Germinal center (tissue), 1 donor: ENCODE measurements at regions not wholly inside any gene's neighbourhood (a gene's known extent, or its start where the extent isn't known, plus 50 kb on each side); places are given as distances from the start of the nearest gene placed in this dataset.
"Not testable (repeated sequence)": the region's sequence is repeated elsewhere in the genome, so short reads cannot be mapped to it uniquely, and the experiment has no call there.

Experiments used
- DNase-seq: peaks from one replicate; pipeline ENCODE4 v3.0.0; 2012; ENCODE audit warnings: mixed read lengths, low spot score

DNA sequence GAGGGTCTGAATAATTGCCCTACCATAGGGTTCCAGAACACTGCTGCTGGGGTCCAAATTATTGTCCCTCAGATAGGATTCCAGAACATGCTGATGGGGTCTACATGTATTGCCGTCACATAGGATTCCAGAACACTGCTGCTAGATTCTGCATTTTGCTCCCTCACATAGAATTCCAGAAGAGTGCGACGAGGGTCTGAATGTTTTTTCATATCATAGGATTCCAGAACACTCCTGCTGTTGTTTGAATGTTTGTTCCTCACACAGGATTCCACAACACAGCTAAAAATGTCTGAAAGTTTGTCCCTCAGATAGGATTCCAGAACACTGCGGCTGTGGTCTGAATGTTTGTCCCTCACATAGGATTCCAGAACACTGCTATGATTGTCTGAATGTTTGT lies 198.1 kb downstream of the FOXD4L6 start:
- not testable (repeated sequence) for DNase-seq

DNA sequence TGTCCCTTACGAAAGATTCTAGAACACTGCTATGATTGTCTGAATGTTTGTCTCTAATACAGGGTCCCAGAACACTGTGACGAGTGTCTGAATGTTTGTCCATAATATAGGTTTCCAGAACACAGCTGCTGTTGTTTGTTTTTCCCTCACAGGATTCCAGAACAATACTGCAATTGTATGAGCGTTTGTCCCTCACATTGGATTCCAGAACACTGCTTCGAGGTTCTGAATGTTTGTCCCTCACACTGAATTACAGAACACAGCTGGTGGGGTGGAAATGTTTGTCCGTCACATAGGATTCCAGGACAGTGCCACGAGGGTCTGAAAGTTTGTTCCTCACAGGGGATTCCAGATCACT lies 199.0 kb downstream of the FOXD4L6 start:
- DNase-seq, result not testable (repeated sequence)

DNA sequence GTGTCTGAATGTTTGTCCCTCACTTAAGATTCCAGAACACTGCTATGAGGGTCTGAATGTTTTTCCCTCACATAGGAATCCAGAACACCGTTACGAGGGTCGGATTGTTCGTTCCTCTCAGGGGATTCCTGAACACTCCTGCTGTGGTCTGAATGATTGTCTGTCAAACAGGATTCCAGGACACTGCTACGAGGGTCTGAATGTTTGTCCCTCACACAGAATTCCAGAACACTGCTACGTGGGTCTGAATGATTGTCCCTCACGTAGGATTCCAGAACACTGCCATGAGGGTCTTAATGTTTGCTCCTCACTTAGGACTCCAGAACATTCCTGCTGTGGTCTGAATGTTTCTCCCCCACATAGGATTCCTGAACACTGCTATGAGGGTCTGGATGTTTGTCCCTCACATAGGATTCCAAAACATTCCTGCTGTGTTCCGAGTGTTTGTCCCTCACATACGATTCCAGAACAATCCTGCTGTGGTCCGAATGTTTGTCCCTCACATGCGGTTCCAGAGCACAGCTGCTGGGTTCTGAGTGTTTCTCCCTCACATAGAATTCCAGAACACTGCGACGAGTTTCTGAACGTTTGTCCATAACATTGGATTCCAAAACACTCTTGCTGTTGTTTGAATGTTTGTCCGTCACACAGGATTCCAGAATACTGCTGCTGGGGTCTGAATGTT lies 199.5 kb downstream of the FOXD4L6 start:
- DNase-seq, result no peak

DNA sequence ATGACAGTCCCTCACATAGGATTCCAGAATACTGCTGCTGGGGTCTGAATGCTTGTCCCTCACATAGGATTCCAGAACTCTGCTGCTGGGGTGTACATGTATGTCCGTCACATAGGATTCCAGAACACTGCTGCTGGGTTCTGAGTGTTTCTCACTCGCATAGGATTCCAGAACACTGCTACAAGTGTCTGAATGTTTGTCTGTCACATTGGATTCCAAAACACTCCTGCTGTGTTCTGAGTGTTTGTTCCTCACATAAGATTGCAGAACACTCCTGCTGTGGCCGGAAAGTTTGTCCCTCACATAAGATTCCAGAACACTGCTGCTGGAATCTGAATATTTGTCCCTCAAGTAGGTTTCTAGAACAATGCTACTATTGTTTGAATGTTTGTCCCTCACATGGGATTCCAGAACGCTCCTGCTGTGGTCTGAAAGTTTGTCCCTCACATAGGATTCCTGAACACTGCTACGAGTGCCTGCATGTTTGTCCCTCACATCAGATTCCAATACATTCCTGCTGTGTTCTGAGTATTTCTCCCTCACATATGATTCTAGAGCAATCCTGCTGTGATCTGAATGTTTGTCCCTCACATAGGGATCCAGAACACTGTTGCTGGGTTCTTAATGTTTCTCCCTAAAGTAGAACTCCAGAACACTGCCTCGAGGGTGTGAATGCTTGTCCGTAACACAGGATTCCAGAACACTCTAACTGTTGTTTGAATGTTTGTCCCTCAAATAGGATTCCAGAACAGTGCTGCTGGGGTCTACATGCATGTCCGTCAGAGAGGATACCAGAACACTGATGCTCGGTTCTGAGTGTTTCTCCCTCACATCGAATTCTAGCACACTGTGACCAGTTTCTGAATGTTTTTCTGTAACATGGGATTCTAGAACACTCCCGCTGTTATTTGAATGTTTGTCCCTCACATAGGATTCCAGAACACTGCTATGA lies 200.4 kb downstream of the FOXD4L6 start:
- no peak for DNase-seq

DNA sequence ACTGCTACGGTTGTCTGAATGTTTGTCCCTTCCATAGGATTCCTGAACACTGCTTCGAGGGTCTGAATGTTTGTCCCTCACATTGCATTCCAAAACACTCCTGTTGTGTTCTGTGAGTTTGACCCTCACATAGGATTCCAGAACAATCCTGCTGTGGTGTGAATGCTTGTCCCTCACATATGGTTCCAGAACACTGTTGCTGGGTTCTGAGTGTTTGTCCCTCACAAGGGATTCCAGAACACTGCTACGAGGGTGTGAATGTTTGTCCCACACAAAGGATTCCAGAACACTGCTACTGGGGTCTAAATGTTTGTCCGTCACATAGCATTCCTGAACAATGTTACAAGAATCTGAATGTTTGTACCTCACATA lies 201.2 kb downstream of the FOXD4L6 start:
- no peak for DNase-seq

DNA sequence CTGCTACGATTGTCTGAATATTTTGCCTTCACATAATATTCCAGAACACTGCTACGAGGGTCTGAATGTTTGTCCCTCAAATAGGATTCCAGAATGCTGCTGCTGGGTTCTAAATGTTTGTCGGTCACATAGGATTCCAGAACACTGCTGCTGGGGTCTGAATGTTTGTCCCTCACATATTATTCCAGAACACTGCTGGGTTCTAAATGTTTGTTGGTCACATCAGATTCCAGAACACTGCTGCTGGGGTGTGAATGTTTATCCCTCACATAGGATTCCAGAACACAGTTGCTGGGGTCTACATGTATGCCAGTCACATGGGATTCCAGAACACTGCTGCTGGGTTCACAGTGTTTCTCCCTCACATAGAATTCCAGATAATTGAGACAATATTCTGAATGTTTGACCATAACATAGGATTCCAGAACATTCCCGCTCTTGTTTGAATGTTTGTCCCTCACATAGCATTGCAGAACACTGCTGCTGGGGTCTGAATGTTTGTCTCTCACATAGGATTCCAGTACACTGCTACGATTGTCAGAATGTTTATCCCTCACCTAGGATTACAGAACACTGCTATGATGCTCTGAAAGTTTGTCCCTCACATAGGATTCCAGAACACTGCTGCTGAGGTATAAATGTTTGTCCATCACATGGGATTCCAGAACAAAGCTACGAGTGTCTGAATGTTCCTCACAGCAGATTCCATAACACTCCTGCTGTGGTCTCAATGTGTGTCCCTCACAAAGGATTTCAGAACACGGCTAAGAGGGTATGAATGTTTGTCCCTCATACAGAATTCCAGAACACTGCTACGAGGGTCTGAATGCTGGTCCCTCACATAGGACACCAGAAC lies 201.8 kb downstream of the FOXD4L6 start:
- no peak for DNase-seq

DNA sequence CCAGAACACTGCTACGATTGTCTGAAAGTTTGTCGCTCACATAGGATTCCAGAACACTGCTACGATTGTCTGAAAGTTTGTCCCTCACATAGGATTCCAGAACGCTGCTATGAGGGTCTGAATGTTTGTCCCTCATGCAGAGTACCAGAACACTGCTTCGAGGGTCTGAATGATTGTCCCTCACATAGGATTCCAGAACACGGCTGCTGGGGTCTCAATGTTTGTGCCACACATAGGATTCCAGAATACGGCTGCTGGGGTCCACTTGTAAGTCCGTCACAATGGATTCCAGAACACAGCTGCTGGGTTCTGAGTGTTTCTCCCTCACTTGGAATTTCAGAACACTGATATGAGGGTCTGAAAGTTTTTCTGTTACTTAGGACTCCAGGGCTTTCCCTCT lies 203.3 kb downstream of the FOXD4L6 start:
- DNase-seq, result no peak

DNA sequence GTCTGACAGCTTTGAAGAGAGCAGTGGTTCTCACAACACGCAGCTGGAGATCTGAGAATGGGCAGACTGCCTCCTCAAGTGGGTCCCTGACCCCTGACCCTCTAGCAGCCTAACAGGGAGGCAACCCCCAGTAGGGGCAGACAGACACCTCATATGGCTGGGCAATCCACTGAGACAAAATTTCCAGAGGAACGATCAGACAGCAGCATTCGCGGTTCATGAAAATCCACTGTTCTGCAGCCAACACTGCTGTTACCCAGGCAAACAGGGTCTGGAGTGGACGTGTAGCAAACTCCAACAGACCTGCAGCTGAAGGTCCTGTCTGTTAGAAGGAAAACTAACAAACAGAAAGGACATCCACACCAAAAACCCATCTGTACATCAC lies 212.1 kb downstream of the FOXD4L6 start:
- not testable (repeated sequence) for DNase-seq

DNA sequence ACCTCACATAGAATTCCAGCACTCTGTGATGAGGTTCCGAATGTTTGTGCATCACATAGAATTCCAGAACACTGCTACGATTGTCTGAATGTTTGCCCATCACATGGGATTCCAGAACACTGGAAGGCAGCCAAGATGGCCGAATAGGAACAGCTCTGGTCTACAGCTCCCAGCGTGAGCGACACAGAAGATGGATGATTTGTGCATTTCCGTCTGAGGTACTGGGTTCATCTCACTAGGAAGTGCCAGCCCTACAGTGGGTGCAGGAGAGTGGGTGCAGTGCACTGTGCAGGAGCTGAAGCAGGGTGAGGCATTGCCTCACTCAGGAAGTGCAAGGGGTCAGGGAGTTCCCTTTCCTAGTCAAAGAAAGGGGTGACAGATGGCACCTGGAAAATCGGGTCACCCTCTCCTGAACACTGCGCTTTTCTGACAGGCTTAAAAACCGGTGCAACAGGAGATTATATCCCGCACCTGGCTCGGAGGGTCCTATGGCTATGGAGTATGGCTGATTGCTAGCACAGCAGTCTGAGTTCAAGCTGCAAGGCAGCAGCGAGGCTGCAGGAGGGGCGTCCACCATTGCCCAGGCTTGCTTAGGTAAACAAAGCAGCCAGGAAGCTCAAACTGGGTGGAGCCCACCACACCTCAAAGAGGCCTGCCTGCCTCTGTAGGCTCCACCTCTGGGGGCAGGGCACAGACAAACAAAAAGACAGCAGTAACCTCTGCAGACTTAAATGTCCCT lies 212.7 kb downstream of the FOXD4L6 start:
- not testable (repeated sequence) for DNase-seq

DNA sequence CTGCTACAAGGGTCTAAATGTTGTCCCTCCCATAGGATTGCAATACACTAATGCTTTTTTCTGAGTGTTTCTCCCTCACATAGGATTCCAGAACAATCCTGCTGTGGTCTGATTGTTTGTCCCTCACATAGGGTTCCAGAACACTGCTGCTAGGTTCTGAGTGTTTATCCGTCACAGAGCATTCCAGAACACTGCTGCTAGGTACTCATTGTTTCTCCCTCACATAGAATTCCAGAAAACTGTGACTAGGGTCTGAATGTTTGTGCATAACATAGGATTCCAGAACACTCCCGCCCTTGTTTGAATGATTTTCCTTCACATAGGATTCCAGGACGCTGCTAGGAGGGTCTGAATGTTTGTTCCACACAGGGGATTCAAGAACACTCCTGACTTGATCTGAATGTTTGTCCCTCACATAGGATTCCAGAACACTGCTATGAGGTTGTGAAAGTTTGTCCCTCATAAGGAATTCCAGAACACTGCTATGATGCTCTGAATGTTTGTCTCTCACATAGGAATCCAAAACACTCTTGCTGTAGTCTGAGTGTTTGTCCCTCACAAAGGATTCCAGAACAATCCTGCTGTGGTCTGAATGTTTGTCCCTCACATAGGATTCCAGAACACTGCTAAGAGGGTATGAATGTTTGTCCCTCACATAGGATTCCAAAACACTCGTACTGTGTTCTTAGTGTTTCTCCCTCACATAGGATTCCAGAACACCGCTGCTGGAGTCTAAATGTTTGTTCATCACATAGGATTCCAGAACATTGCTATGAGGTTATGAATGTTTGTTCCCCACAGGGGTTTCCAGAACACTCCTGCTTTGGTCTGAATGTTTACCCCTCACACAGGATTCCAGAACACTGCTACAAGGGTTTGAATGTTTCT lies 213.5 kb downstream of the FOXD4L6 start:
- DNase-seq, result no peak

DNA sequence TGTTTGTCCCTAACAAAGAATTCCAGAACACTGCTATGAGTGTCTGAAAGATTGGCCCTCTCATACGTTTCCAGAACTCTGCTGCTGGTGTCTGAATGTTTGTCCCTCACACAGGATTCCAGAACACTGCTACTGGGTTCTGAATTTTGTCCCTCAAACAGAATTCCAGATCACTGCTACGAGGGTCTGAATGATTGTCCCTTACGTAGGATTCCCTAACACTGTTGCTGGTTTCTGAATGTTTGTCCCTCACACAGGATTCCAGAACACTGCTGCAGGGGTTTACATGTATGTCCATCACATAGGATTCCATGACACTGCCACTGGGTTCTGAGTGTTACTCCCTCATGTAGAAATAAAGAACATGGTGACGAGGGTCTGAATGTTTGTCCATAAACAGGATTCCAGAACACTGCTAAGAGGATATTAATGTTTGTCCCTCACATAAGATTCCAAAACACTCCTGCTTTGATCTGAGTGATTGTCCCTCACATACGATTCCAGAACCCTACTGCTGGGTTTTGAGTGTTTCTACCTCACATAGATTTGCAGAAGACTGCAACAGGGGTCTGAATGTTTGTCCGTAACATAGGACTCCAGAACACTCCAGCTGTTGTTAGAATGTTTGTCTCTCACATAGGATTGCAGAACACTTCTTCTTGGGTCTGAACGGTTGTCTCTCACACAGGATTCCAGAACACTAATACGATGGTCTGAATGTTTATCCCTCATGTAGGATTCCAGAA lies 214.4 kb downstream of the FOXD4L6 start:
- DNase-seq, result no peak

DNA sequence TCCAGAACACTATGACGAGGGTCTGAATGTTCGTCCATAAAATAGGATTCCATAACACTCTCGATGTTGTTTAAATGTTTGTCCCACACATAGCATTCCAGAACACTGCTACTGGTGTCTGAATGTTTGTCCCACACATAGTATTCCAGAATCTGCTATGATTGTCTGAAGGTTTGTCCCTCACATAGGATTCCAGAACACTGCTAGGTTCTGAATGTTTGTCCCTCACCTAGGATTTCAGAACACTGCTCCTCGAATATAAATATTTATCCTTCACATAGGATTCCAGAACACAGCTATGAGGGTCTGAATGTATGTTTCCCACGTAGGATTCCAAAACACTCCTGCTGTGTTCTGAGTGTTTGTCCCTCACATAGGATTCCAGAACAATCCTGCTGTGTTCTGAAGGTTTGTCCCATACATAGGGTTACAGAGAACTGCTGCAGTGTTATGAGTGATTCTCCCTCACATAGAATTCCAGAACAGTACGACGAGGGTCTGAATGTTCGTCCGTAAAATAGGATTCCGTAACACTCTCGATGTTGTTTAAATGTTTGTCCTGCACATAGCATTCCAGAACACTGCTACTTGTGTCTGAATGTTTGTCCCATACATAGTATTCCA lies 215.3 kb downstream of the FOXD4L6 start:
- DNase-seq, result no peak

DNA sequence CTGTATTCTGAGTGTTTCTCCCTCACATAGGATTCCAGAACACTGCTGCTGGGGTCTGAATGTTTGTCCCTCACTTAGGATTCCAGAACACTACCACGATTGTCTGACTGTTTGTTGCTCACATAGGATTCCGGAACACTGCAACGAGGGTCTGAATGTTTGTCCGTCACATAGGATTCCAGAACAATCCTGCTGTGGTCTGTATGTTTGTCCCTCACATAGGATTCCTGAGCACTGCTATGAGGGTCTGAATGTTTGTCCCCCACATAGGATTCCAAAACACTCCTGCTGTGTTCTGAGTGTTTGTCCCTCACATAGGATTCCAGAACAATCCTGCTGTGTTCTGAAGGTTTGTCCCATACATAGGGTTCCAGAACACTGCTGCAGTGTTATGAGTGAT lies 215.8 kb downstream of the FOXD4L6 start:
- DNase-seq, result not testable (repeated sequence)

DNA sequence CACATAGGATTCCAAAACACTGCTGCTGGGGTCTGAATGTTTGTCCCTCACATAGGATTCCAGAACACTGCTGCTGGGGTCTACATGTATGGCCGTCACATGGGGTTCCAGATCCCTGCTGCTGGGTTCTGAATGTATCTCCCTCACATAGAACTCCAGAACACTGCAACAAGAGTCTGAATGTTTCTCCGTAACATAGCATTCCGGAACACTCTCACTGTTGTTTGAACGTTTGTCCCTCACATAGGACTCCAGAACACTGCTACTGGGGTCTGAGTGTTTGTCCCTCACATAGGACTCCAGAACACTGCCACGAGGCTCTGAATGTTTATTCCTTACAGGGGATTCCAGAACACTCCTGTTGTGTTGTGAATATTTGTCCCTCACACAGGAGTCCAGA lies 216.8 kb downstream of the FOXD4L6 start:
- no peak for DNase-seq

DNA sequence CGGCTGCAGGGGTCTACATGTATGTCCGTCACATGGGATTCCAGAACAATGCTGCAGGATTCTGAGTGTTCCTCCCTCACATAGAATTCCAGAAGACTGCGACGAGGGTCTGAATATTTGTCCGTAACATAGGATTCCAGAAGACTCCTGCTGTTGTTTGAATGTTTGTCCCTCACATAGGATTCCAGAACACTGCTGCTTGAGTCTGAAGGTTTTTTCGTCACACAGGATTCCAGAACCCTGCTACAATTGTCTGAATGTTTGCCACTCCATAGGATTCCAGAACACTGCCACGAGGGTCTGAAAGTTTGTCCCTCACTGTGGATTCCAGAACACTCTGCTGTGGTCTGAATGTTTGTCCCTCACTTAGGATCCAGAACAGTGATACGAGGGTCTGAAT lies 217.5 kb downstream of the FOXD4L6 start:
- not testable (repeated sequence) for DNase-seq

DNA sequence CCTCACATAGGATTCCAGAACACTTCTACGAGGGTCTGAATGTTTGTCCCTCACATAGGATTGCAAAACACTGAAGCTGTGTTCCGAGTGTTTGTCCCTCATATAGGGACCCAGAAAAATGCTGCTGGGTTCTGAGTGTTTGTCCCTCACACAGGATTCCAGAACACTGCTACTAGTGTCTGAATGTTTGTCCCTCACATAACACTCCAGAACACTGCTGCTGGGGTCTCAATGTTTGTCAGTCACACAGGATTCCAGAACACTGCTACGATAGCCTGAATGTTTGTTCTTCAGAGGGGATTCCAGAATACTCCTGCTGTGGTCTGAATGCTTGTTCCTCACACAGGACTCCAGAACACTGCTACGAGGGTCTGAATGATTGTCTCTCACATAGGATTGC lies 218.7 kb downstream of the FOXD4L6 start:
- DNase-seq, result no peak

DNA sequence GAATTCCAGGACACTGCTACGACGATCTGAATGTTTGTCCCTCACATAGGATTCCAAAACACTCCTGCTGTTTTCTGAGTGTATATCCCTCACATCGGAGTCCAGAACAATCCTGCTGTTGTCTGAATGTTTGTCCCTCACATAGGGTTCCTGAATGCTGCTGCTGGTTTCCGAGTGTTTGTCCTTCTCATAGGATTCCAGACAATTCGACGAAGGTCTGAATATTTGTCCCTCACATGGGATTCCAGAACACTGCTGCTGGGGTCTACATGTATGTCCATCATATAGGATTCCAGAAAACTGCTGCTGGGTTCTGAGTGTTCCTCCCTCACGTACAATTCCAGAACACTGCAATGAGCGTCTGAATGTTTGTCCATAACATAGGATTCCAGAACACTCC lies 219.4 kb downstream of the FOXD4L6 start:
- DNase-seq, result not testable (repeated sequence)

DNA sequence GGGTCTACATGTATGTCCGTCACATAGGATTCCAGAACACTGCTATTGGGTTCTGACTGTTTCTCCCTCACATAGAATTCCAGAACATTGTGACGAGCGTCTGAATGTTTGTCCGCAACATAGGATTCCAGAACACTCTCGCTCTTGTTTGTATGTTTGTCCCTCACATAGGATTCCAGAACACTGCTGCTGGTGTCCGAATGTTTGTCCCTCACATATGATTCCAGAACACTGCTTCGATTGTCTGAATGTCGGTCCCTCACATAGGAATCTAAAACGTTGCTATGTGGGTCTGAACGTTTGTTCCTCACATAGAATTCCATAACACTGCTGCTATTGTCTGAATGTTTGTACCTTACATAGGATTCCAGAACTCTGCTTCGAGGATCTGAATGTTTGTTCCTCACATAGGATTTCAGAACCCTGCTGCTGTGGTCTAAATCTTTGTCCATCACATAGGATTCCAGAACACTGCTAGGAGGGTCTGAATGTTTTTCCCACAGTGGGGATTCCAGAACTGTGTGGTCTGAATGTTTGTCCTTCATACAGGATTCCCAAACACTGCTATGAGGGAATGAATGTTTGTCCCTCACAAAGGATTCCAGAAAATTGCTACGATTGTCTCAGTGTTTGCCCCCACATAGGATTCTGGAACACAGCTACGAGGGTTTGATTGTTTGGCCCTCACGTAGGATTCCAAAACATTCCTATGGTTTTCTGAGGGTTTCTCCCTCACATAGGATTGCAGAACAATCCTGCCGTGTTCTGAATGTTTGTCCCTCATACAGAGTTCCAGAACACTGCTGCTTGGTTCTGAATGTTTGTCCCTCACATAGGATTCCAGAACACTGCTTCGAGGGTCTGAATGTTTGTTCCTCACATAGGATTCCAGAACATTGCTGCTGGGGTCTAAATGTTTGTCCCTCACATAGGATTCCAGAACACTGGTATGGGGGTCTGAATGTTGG lies 220.5 kb downstream of the FOXD4L6 start:
- DNase-seq, result no peak
